Heart left ventricle (tissue), 16 donors: ENCODE measurements at regions not wholly inside any gene's neighbourhood (a gene's known extent, or its start where the extent isn't known, plus 50 kb on each side); places are given as distances from the start of the nearest gene placed in this dataset.
A peak's percentile ranks its signal among the peaks of the same experiment; 100 is the strongest.

Source experiments
- ATAC-seq, 4 donors: fragments of 200-7000 bp; cut with Tn5 transposase; one replicate each; pipeline ENCODE4 v1.9.1; 2020 to 2022; ENCODE audit warnings: moderate library complexity in 4 of 4, mild to moderate bottlenecking in 3 of 4, moderate number of reproducible peaks in 1 of 4
- DNase-seq, 5 donors: peaks; one replicate each; pipeline ENCODE4 v3.0.0-alpha.2; 2020
- H3K27ac ChIP-seq, 12 donors: fragments of 200-600 bp; sonication (generic) in 4 of 12; one replicate each; pipeline versions ENCODE4 v1.5.0 to v1.8.0; 2016 to 2022; ENCODE audit warnings: mild to moderate bottlenecking in 2 of 12
- H3K27me3 ChIP-seq, 9 donors: fragments of 200-600 bp; sonication (generic) in 2 of 9; one replicate each; pipeline versions ENCODE4 v1.5.1 to v1.8.0; 2016 to 2022; ENCODE audit warnings: mild to moderate bottlenecking in 3 of 9
- H3K36me3 ChIP-seq, 9 donors: fragments of 200-600 bp; sonication (generic) in 2 of 9; one replicate each; pipeline versions ENCODE4 v1.5.0 to v1.8.0; 2018 to 2022; ENCODE audit warnings: mild to moderate bottlenecking in 2 of 9
- H3K4me1 ChIP-seq, 12 donors: fragments of 200-600 bp; sonication (generic) in 4 of 12; one replicate each; pipeline versions ENCODE4 v1.5.0 to v1.8.0; 2016 to 2022; ENCODE audit warnings: mild to moderate bottlenecking in 3 of 12
- H3K4me3 ChIP-seq, 12 donors: fragments of 200-600 bp; sonication (generic) in 4 of 12; one replicate each; pipeline versions ENCODE4 v1.5.0 to v1.8.0; 2017 to 2022; ENCODE audit warnings: mild to moderate bottlenecking in 9 of 12, moderate library complexity in 4 of 12
- H3K9me3 ChIP-seq, 12 donors: fragments of 200-600 bp; sonication (generic) in 4 of 12; one replicate each; pipeline versions ENCODE4 v1.5.0 to v1.8.0; 2016 to 2022; ENCODE audit warnings: mild to moderate bottlenecking in 1 of 12
- POLR2A ChIP-seq, 2 donors: fragments of 450-650 bp; IDR thresholded peaks; one replicate each; pipeline ENCODE4 v1.6.1; 2017; ENCODE audit warnings: antibody characterized with exemption in 2 of 2, mild to moderate bottlenecking in 2 of 2, moderate library complexity in 2 of 2
- WGBS, 4 donors: extraction: QIAGEN DNeasy Blood & Tissue Kit in 2 of 4; methylation state at CpG; one replicate each; pipeline versions ENCODE4 v1.1.5 to v1.1.7; 2013 to 2018; 5-methylcytosine and 5-hydroxymethylcytosine counted together
- intact Hi-C, 10 donors: fragments of 100-400 bp; cut with DNase I; formaldehyde crosslinking; loops; one replicate each; pipeline versions ENCODE4 v1.11.1 to v1.14.2; 2022
- TF ChIP-seq, protein P1 (sequence below), 12 donors: fragments of 200-600 bp; sonication (generic) in 4 of 12; IDR thresholded peaks; one replicate each; pipeline versions ENCODE4 v1.5.0 to v1.8.0; 2018 to 2022; ENCODE audit warnings: antibody characterized with exemption in 12 of 12, mild to moderate bottlenecking in 5 of 12
- donor health status: ischemic (EF 13 %, LVEDD 7.1; RV severe dilation, severe dysfunction).
- donor health status: healthy with polysubstance abuse.
- donor health status: DM: no; HTN: yes; CAD: no.
- donor health status: DM: no; HTN: no; CAD: no.
- donor health status: ischemic (EF 25% LVEDD 6.9; RV normal size, moderate dysfunction).
- donor health status: ischemic (EF 25% LVEDD 5.7; RV mildly dilated, moderate dysfunction).
- donor health status: healthy.
- donor health status: DM: yes; HTN: yes; CAD: no.
- donor health status: ischemic (EF 35%, LVEDD 5.7; RV mildly dilated, moderate dysfunction).
- donor health status: nonischemic (EF 11% LVEDD 7.7; RV severe dilation, severe dysfunction).
- donor health status: DM: yes; HTN: yes; CAD: no.
- donor health status: PGD.
- donor health status: ischemic (EF 29% LVEDD 5.4; RV normal size, mild dysfunction).
- donor health status: nonischemic (EF 23%, LVEDD 6.1; RV moderate dilation, normal function).

DNA sequence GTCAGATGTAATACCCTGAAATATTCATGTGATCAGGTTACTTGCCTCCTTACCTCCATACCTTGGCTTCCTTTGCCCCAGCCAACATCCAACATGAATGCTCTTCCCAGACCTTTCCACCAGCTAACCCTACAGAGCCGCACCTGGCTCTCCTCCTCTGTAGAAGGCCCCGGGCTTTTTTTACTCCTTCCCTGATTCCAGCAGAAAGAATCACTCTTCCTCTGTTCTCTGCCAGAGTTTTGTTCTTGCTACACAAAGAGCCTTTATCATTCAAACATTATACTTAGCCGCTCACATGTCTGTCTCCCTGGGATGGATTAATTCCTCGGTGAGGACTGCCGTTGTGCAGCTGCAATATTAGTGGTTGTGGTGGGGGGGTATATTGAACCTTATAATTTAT is 116.8 kb upstream of the GRAMD1B start:
- intact Hi-C loops = no loop called here
- Histone ChIP-seq H3K36me3 (no peaks in the 10 kb centered on the region), H3K9me3 (no peaks in the 10 kb centered on the region), H3K4me3 (no peak overlapping the region), H3K27ac (peak overlapping the region in 6 of 12 donors; percentile 4 to 87 (median 42)), H3K4me1 (peaks cover 0 to 35% (median 5%) of the 10 kb centered on the region in 12 donors), H3K27me3 (peaks cover 0 to 7% (median 0%) of the 10 kb centered on the region in 9 donors)
- TF ChIP-seq POLR2A (IDR thresholded peaks at IDR 0.05) = no peak
- TF ChIP-seq, protein P1, sequence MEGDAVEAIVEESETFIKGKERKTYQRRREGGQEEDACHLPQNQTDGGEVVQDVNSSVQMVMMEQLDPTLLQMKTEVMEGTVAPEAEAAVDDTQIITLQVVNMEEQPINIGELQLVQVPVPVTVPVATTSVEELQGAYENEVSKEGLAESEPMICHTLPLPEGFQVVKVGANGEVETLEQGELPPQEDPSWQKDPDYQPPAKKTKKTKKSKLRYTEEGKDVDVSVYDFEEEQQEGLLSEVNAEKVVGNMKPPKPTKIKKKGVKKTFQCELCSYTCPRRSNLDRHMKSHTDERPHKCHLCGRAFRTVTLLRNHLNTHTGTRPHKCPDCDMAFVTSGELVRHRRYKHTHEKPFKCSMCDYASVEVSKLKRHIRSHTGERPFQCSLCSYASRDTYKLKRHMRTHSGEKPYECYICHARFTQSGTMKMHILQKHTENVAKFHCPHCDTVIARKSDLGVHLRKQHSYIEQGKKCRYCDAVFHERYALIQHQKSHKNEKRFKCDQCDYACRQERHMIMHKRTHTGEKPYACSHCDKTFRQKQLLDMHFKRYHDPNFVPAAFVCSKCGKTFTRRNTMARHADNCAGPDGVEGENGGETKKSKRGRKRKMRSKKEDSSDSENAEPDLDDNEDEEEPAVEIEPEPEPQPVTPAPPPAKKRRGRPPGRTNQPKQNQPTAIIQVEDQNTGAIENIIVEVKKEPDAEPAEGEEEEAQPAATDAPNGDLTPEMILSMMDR (IDR thresholded peaks at IDR 0.05) = no peak
- ATAC-seq (no peak), DNase-seq (no peak)
- 44 to 56% (median 50%) methylated on average over 5 of the region's 5 CpGs for WGBS, 4 donors

DNA sequence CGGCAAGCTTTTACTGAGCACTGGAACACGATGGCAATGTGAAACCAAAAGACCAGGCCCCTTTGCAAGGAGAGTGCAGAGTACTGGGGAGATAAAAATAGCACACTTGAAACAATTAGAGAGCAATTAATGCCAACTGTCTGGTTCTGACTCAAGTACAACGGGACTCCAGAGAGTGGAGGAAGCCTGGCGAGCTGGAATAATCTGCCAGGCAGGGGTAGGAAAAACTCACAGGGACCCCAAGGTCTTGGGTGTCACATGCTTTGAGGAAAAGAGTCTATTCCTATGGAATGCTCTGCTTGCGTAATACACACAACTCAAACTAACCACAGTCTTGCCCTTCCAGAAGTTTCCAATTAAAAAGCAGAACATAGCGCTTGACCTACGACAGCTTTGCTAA is 113.0 kb upstream of the CLMP start:
- Histone ChIP-seq H3K36me3 (no peaks in the 10 kb centered on the region), H3K4me1 (peaks cover 0 to 22% (median 10%) of the 10 kb centered on the region in 12 donors), H3K27ac (peak overlapping the region; percentile 44 to 88 (median 76)), H3K4me3 (no peak overlapping the region), H3K27me3 (peaks cover 0 to 3% (median 0%) of the 10 kb centered on the region in 9 donors), H3K9me3 (no peaks in the 10 kb centered on the region)
- 39 to 47% (median 47%) methylated on average over 7 of the region's 7 CpGs for WGBS, 4 donors
- peak in 3 of 5 donors; percentile 21 to 60 (median 40) for DNase-seq
- TF ChIP-seq, protein P1 (IDR thresholded peaks at IDR 0.05) = no peak
- TF ChIP-seq POLR2A (IDR thresholded peaks at IDR 0.05) = no peak
- intact Hi-C loops = loop anchor here in 7 of 10 donors (2.0 to 10.0 kb wide), 4 partner anchors 51 to 257 kb away; no protein-coding TSS in a partner anchor
- ATAC-seq = peak; percentile 88 to 92 (median 92)

DNA sequence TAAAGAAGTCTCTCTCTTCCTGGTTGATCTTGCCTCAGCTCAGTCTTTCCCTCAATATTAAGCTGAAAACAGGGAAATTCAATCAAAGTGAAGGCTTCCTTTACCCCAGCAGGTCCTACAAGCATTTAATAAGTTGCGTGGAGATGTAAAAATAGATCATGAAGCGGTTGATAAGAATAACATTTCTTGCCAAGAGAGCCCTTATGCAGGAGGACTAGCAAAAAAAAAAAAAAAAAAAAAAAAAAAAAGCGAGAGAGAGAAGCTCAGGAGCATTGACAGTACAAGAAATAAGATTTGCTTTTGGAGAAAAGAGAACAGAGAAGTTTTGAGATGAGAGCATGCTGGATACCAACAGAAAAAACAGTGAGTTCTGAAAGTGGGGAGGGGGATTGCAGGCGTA is 112.2 kb upstream of the CLMP start:
- DNase-seq = no peak
- no peaks in the 10 kb centered on the region for H3K9me3 ChIP-seq
- 48 to 61% (median 52%) methylated on average over 4 of the region's 4 CpGs for WGBS, 4 donors
- peaks cover 0 to 22% (median 13%) of the 10 kb centered on the region in 12 donors for H3K4me1 ChIP-seq
- intact Hi-C loops = loop anchor here in 6 of 10 donors (5.0 to 10.0 kb wide), 3 partner anchors 98 to 258 kb away; no protein-coding TSS in a partner anchor
- TF ChIP-seq, protein P1 (IDR thresholded peaks at IDR 0.05) = no peak
- no peak for TF ChIP-seq POLR2A (IDR thresholded peaks at IDR 0.05)
- peak in 1 of 4 donors; percentile 21 for ATAC-seq
- no peaks in the 10 kb centered on the region for H3K36me3 ChIP-seq
- H3K27ac ChIP-seq = peak overlapping the region; percentile 44 to 88 (median 76)
- H3K27me3 ChIP-seq = peaks cover 0 to 10% (median 0%) of the 10 kb centered on the region in 9 donors
- no peak overlapping the region for H3K4me3 ChIP-seq

DNA sequence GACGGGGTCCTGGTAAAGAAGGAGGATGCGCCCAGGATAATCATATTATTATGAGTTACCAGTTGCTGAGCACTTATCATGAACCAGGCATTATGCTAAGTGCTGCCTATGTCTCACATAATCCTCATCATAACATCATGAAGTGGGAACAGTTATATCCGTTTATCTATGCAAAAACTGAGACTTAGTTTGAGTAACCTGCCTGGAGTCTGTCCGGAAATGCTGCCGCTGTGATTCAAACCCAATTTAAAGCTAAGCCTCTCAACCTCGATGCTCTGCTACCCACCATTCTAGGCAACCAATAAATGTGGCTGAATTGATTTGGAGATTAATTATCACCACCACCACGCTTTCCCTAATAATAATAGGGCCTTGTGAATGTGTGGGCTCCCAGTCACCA is 111.5 kb upstream of the CLMP start:
- H3K9me3 ChIP-seq = no peaks in the 10 kb centered on the region
- H3K4me1 ChIP-seq = peaks cover 0 to 29% (median 17%) of the 10 kb centered on the region in 12 donors
- no peaks in the 10 kb centered on the region for H3K36me3 ChIP-seq
- peak overlapping the region in 9 of 12 donors; percentile 50 to 88 (median 82) for H3K27ac ChIP-seq
- ATAC-seq (no peak), DNase-seq (no peak)
- peaks cover 0 to 15% (median 0%) of the 10 kb centered on the region in 9 donors for H3K27me3 ChIP-seq
- WGBS, 4 donors = 92 to 97% (median 95%) methylated on average over 7 of the region's 7 CpGs
- TF ChIP-seq POLR2A (IDR thresholded peaks at IDR 0.05) = no peak
- TF ChIP-seq, protein P1 (IDR thresholded peaks at IDR 0.05) = no peak
- H3K4me3 ChIP-seq = no peak overlapping the region
- intact Hi-C loops = loop anchor here in 6 of 10 donors (5.0 to 10.0 kb wide), 3 partner anchors 98 to 258 kb away; no protein-coding TSS in a partner anchor
